Vagina (tissue), 2 donors: ENCODE measurements at regions not wholly inside any gene's neighbourhood (a gene's known extent, or its start where the extent isn't known, plus 50 kb on each side); places are given as distances from the start of the nearest gene placed in this dataset.

Experiments
- CTCF ChIP-seq, 3 experiments: fragments of 450-650 bp in 2 of 3; fragments of 200-600 bp in 1 of 3; sonication (generic) in 1 of 3; IDR thresholded peaks; one replicate each; pipeline ENCODE4 v1.5.1; 2017 to 2019; ENCODE audit warnings: antibody characterized with exemption in 3 of 3, mild to moderate bottlenecking in 2 of 3, moderate library complexity in 2 of 3
- POLR2A ChIP-seq, 2 donors: fragments of 450-650 bp; IDR thresholded peaks; one replicate each; pipeline ENCODE4 v1.6.1; 2017; ENCODE audit warnings: antibody characterized with exemption in 2 of 2, mild to moderate bottlenecking in 2 of 2, moderate library complexity in 2 of 2

DNA sequence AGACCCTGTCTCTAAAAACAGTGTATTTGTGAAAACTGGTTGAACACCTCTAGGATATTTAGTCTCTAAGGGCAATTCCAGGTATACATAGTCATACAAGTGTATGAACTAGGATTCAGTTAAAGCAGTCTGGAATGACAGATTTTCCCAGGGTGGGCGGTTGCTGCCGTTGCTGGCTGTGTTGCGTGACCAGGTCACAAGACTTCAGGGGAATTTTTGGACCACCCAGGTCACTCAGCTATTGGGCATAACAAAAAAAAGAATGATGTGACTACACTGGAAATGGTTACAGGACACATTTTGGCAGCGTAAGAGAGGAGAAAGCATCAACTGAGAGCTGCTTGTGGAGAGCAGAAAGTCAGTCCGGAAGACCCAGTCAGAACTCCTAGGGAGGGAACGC is 58.0 kb upstream of the ZBTB7C start:
- no peak for TF ChIP-seq CTCF (IDR thresholded peaks at IDR 0.05)
- no peak for TF ChIP-seq POLR2A (IDR thresholded peaks at IDR 0.05)
